Endometrium (tissue), 2 donors: ENCODE measurements at regions not wholly inside any gene's neighbourhood (a gene's known extent, or its start where the extent isn't known, plus 50 kb on each side); places are given as distances from the start of the nearest gene placed in this dataset.
"Not testable (repeated sequence)": the region's sequence is repeated elsewhere in the genome, so short reads cannot be mapped to it uniquely, and the experiment has no call there.

ENCODE experiments used
- FAIRE-seq: peaks from 2 replicates; lab custom pipeline; 2012; peaks lifted over from hg19 to GRCh38; lab: Jason Lieb, UNC
- donor health status: control.
- donor health status: control.

DNA sequence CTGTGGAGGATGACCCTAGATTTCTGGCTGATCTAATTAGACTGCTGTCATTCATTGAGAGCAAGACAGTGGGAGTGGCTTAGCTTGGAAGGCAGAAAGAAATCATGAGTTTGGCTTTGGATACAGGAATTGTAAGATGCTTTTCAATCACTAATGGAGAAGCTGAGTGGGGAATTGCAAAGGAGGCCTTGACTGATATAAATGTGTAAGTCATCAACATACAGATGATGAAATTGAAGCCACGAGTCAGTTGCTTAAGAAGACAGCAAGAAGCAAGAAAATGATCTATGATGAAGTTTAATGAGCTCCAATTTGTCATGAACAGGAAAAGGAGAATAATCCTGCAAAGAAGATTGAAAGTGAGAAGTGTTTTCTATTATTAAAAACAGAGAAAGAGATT is 136.7 kb upstream of the C1QTNF7 start:
- no peak for FAIRE-seq

DNA sequence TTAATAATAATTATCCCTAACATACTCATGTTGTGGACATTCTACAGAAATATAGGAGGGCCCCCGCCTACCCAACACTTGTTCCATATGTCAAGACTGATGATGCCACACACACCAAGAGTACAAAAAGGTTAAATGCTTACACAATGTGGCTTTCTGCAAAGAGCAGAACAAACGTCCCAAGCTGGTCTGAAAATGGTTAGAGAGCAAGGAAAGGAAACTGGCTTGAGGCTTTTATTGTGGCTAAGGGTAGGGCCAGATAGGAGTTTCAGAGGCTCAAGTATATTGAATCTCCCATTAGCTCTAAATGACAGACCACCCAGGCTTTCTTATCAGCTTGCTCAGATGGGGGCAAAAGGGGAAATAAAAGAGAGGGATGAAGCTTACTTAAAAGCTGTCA is 134.1 kb upstream of the C1QTNF7 start:
- no peak for FAIRE-seq

DNA sequence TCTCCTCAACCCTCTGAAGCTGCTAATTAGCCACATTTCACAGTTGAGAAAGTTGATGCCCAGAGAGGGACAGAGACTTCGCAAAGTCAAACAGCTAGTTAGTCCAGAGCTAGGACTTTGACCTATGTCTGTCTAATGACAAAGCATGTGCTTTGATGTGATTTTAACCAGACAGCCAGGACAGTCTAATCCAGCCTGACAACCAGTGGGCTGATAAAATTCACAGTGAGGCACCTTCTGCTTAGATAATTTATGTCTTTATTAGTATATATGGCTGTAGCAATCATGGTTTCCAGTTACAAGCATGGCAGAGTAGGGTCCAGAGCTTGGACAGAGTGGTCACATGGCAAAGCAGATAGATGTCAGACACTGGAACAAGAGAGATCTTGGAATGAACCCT is 133.6 kb upstream of the C1QTNF7 start:
- FAIRE-seq, result no peak

DNA sequence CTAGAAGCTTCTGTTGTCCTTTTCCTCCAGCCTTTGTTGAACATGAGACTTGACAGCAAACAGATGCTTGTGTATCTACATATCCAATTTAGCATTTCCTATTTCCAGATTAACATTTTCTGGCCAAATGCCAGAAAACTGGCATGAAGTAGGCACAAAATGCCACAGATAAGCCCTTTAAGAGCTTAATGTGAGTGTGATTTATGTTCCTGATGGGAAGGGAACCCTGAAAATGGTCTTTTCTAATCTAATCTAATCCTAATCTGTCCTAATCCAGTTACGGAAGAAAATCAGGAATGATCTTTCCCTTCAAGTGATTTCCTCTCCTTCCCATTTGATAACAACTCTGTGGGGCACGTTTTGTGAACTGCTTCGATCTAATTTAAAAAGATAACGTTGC is 133.0 kb upstream of the C1QTNF7 start:
- no peak for FAIRE-seq

DNA sequence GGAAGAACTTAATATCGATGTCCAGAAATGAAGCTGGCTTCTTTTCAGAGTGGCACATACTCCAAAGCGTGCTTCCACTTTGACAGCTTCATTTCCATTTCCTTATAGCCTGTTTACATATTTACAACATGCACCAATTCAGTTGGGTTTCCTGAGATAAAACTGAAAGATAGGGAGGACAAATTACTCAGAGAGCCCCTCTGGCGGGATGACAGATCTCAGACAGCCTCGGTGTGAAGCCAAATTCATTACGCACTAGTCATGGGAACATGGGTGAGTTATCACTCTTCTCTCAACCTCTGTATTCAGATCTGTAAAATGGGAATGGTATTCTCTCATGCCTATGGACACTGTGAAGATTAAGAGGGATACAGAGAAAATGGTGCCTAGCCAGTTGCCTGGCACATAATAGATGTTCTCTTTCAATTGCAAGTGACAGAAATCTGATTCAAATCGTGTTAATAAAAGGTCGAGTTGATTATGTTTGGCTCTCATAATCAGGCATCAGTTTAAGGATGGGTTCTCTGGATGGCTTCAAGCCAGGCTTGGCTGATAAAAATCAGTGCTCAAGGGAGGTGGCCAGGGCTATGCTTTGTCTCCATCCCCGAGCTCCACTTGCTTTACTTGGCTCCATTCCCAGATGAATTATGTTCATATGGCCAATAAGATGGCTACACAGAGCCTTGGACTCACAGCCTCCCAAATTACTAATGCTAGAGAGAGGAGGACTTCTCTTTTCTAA is 132.2 kb upstream of the C1QTNF7 start:
- FAIRE-seq, result no peak

GRCh38 chr4:15297344-15297743 is 130.5 kb upstream of the C1QTNF7 start:
- no peak for FAIRE-seq

- no peak for FAIRE-seq
These were observed 128.2 kb upstream of the C1QTNF7 start for GRCh38 chr4:15299627-15300026.

- FAIRE-seq, result peak; percentile 50
These were observed 124.7 kb upstream of the C1QTNF7 start for GRCh38 chr4:15303052-15303641.

- FAIRE-seq, result no peak
These were observed 112.9 kb upstream of the C1QTNF7 start for GRCh38 chr4:15314974-15315373.

DNA sequence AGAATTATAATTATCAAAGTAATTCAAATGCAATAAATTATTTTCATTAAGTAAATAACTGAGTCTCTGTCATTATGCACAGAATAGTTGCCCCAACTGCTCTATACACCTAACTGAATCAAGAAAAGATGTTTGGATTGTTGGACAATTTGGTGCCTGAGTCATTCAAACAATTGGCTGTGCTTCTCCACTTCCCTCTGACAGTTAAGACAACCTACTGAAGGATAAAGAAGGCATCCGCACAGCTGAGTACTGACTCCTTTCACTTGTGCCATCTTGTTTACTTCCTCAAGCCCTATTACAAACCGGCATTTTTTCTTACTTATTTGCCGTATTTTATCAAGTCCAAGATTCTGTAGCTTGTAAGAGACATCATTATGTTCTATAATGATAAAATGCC is 110.6 kb upstream of the C1QTNF7 start:
- no peak for FAIRE-seq

DNA sequence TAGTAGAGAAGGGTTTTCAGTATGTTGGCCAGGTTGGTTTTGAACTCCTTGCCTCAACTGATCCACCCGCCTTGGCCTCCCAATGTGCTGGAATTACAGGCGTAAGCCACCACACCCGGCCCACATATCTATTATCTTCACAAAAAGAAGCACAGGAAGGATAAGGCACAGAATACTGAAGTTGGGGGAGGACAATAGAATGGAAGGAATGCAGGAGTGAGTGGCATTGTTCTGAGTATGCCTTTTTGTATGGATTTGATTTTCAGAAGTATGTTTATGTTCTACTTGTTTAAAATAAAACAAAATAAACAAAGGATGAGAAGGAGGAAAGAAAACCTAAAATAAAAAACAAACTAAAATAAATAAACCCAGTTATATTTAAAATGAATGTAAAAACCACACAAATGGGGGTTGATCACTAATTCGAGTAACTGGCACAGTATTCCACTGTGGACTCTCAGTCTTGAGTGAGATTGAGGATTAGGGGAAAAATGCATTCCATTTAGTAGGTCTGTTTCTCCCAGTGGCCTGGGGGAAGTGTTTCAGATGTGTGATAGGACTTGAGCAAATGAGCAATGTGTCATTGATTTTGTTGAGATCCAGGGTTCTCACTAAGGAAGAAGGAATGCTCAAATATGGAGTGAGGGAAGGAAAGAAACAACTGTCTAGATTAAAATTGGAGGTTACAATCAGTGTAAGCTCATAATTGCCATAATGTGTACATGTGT is 109.0 kb upstream of the C1QTNF7 start:
- no peak for FAIRE-seq

DNA sequence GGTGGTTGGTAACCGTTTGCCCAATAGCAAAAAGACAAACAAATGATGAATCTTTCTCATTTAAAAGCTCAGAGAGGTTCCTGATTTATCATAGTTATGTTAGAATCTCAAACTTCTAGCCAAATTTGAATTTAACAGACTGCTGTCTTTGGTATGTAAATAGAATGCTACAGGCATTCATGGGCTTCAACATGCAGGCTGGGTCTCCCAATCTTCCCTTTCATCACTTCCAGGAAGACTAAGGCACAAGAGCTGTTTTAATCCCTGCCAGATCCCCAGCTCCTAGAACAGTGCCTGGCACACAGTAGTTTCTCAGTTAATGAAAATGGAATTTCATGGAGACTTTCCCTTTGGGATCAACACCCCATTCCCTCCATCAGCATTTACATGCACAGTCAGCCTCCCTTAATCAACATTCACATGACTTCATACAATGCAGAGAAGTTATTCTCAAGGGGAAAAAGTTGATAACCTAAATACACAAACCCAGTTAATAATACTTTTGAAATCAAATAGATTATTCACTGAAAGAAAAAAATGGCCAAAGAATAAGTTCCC is 107.6 kb upstream of the C1QTNF7 start:
- FAIRE-seq, result no peak

GRCh38 chr4:15322006-15322405 is 105.8 kb upstream of the C1QTNF7 start:
- no peak for FAIRE-seq

DNA sequence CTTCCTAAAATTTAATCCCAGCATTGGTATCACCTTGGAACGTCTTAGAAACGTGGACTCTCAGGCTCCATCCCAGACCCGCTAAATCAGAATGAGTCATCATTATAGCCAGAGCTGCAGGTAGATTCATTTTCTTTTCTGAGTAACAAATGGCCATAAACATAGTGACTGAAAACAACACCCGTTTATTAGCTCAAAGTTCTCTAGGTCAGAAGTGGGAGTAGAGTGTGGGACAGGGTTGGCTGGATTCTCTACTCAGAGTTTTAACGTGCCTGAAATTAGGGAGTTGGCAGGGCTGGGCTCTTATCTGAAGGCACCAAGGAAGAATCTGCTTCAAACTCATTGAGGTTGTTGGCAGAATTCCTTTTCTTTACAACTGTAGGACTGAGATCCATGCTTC is 101.8 kb upstream of the C1QTNF7 start:
- FAIRE-seq, result no peak

- peak; percentile 63 for FAIRE-seq
These were observed 100.2 kb upstream of the C1QTNF7 start for GRCh38 chr4:15327311-15328298.

DNA sequence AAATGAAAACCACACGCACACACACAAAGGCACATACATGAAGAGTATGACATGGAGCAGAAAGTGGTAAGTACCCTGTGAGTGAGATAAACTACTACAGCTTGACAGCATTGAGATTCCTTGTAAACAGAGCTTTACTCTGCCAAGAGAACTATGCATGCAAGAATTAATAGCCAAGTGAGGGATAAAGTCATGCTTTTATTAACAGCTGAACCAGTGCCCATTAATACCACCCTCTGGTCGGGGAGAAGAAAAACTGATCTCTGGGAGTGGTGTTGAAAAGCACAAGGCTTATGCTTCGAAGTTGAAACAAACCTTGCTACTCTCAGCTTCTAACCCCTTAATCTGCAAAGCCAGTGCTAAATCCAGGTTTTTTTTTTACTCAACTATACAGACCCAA is 95.9 kb upstream of the C1QTNF7 start:
- no peak for FAIRE-seq

DNA sequence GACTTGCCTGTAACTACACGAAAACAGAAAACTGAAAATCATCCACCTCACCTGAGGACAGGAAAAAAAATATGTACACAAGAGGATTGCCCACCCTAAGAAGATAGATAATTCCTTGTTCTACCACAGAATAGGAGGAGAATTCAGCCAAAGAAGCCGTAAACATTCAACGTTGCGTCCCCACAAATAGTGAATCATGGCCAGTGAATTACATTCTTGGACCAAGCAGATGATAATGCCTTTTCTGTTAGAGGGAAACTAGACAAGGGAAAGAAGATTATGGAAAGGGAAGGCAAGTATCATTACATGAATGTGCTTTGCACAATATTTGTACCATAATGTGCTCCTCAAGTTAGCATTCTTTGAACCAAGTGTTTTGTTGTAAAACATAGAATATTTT is 95.5 kb upstream of the C1QTNF7 start:
- FAIRE-seq, result no peak

DNA sequence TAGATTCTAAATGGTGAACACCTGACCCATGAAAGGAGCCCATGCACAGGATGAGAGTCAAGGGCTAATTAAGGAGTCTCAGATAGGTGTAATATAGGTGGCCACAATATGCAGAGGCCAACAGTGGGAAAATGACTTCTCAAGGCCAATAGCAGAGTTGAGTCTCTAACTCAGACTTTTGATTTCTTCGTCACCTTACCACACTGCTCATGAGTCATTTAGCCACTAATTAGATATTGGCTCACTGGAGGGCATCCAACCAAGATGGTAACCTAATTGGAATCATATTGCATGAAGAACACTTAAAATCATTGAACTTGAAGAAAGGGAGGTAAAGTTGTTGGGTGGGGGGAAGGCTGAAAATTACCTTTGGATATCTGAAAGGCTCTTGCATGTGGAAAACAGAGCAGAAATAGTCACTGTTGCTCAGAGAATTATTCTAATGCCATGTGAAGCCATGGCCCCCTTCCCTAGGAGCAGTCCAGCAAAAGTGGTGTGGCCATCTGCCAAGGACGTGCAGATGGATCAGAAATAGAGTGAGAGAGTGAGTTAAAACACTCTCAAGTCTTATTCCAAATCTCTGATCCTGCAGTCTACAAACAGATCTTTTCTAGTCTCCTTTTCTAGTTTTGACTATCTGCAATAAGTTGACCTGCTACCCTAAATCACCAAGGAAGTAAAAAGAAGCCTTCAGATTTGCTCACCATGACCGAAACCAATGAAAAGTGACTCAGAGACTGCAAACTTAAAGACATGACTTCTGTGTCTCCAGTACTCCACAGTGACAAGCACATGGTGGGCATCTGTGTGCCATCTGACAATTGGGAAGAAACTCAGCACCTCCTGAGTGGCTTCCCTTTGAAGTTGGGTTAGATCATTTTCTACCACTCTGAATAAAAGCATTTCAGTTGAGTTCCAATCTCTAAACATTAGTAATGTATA is 93.9 kb upstream of the C1QTNF7 start:
- no peak for FAIRE-seq

GRCh38 chr4:15336410-15337167 is 91.2 kb upstream of the C1QTNF7 start:
- FAIRE-seq, result no peak

DNA sequence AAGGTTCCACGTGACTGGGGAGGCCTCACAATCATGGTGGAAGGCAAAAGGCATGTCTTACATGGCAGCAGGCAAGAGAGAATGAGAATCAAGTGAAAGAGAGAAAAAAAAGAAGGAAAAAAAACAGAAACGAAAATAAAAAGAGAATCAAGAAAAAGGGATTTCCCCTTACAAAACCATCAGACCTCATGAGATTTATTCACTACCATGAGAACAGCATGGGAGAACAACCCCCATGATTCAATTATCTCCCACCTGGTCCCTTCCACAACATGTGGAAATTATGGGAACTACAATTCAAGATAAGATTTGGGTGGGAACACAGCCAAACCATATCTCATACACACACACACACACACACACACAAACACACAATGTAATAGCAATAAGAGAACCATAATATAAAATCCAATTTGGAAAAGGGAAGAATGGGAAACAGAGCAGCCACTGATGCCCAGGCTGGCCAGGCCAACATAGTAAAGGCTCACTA is 90.6 kb upstream of the C1QTNF7 start:
- FAIRE-seq, result not testable (repeated sequence)
